Kidney glomerular epithelial cell (primary cell): ENCODE measurements at regions not wholly inside any gene's neighbourhood (a gene's known extent, or its start where the extent isn't known, plus 50 kb on each side); places are given as distances from the start of the nearest gene placed in this dataset.

Source experiments
- DNase-seq: peaks from one replicate; lab custom pipeline; 2025; lab: John Stamatoyannopoulos, UW

DNA sequence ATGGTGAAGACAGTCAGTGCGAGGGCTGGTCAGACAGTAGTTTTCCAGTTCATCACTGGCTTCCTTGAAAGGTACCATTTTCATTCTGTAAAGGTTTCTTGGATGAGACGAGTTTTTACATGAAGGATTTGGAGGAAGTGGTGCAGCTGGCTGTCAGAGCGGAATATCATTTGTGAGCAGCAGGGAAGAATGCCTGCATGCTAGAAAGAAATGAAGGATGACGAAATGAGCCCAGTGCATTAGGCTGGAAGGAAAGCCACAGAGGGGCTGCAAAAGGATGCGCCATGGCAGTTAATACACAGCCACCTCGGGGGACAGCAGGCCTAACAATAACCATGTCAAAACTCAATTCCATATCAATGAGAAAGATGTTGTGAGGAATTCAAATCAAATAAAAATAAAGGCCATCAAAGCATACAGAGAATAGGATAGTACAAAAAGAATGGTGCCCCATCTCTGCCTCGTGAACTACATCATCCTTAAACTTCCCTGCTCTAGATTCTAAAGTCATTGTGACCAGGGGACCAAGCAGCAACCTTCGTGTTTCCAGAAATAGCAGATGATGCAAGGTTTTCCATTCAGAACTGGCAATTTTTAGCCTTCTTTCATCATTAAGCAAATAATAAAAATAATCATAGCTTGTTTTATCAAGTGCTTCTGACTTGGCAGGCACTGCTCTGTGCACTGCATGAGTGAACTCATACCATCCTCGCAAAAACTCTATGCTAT lies 504.2 kb downstream of the RFC3 start:
- DNase-seq: no peak

GRCh38 chr13:34322743-34323074 lies 504.8 kb downstream of the RFC3 start:
- no peak for DNase-seq

- no peak for DNase-seq
Observed at GRCh38 chr13:34335014-34336007, 517.4 kb downstream of the RFC3 start.

DNA sequence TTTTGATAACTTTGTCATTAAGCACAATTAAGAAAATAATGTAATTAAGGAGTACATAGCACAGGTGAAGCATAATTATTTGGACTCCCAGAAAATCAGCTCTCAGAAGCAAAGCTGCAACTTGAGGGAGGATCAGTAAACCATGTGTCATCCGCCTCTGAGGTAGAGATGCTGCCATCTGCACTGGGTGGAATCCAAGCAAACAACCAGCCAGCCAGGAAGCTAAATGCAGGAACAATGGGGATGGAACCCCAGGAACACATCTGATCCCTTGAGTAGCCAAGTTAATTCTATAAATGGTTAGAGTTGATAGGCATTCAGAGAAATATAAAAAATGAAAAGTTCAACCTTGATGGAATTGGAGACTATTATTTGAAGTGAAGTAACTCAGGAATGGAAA lies 520.2 kb downstream of the RFC3 start:
- DNase-seq: no peak

DNA sequence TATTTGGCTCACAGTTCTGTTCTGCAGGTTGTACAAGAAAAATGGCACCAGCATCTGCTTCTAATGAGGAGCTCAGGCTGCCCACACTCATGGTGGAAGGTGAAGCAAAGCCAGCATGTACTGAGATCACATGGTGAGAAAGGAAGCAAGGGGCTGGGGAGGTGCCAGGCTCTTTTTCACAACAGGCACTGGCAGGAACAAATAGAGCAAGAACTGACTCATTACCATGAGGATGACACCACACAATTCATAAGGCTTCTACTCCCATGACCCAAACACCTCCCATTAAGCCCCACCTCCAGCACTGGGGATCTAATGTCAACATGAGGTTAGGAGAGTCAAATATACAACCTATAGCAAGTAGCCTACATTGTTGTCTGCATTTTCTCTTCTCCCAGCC lies 522.6 kb downstream of the RFC3 start:
- DNase-seq: peak; percentile 56

- DNase-seq: no peak
Observed at GRCh38 chr13:34343413-34343940, 525.5 kb downstream of the RFC3 start.

DNA sequence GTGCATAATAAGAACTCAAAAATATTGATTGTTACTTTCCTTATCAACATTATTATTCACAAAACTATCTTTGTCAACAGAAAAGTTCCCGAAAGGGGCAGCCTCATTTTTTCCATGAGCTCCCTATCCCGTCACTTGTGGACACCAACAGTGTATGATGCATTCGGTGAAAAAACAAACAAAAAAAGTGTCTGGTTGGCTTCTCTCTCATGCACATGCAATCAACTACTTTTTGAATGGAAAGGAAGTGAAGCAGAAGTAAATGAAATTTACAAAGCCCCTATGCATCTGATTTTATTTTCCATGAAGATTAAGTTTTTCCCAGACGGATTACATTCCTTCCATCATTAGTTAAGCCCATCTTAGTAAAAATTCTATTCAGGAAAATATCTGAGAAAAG lies 526.9 kb downstream of the RFC3 start:
- no peak for DNase-seq

GRCh38 chr13:34345258-34345965 lies 527.5 kb downstream of the RFC3 start:
- DNase-seq: no peak

GRCh38 chr13:34346626-34347025 lies 528.7 kb downstream of the RFC3 start:
- DNase-seq: no peak

GRCh38 chr13:34347784-34348573 lies 530.0 kb downstream of the RFC3 start:
- DNase-seq: no peak

GRCh38 chr13:34349091-34349722 lies 531.3 kb downstream of the RFC3 start:
- peak; percentile 85 for DNase-seq

- no peak for DNase-seq
Observed at GRCh38 chr13:34350671-34351070, 532.7 kb downstream of the RFC3 start.

DNA sequence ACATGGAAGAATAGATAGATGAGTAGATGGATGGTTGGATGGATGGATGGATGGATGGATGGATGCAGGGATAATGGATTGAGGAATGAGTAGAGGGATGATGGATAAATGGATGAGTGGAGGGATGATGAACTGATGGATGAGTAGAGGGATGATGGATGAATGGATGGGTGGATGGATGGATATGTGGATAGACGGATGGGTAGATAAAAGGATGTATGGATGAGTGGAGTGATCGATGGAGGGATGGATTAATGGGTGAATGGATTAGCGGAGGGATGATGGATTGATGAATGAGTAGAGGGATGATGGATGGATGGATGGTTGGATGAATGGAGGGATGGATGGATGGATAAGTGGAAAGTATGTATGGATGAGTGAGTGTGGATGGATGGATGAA lies 533.2 kb downstream of the RFC3 start:
- DNase-seq: no peak

DNA sequence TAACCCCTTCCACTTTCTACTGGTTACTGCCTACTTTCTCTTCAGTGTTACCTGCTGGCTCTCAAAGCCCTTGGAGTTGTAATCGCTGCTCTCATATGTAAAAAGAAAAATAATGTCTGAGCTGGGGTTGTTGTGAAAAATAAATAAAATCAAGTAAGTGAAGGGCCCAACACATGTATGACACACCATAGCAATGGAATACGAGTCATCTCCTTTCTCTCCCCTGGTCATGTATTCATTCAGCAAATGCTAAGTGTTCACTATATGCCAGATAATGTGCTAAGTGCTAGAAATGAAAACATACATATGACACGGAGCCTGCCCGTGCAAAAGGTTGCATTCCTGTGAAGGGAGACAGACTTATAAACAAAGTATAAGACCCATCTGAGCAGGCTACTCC lies 535.0 kb downstream of the RFC3 start:
- DNase-seq: no peak

DNA sequence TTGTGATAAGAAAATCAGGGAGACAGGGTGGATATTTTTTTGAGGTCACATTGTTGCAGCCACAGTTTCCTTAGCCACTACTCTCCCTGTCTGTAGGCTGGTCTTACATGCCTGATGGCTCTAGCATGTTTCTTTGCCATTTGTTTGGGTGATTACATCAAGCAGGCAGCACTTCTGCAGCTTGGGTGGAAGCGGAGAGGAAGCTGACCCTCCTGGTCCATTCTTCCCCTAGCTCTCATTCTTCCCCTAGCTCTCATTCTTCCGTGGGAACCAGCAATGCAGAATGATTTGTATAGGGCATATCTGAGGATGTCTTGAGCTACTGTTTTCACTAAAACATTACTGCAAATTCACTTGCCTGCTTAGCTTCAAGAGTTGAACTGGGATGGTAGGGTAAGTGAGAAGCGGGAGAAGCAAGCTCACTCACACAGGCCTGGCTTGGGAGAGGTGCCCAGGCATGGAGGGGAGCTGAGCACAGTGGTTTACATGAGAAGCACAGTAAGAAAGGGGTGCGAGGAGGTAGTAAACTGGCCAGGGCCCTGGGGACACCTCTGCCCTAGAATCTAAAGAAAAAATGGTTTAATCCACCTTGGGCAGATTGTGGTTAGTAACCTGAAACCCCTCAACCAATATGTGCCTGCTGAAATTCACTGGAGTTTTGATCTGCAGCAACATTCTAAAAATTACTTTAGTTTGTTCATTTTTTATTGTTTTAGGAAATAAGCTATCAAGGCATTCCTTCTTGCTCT lies 538.9 kb downstream of the RFC3 start:
- no peak for DNase-seq

- peak; percentile 38 for DNase-seq
Observed at GRCh38 chr13:34357435-34358232, 539.7 kb downstream of the RFC3 start.

DNA sequence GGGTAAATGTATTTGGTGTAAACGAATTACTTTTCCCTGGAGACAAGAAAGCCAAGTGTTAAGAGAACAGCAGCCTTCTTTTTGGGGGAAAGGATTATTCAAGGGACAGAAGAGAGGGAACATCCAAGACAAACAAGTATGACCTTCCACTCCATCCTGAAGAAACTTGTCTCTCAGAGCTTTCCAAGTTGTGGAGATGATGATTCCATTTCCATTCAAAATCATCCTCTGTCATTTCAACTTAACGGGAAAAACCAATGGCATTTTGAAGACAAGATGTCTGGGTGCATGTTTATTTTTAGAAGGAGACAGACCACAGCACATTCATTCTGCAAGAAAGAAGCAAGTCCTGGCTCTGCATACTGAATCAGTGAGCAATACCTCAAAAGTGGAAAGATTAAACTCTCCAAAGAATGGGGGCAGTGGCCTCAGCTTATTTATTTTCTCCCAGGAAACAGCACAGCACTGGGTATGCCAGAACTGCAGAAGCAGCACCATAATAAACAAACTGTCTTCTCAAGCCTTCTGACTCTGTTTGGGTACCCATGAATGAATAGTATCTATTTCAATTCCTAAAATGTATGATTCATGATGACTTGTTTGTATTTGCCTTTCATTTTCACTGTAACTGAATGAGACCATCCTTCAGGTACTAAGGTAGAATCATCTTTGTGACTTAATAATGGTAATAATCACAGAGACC lies 541.0 kb downstream of the RFC3 start:
- DNase-seq: peak; percentile 47

DNA sequence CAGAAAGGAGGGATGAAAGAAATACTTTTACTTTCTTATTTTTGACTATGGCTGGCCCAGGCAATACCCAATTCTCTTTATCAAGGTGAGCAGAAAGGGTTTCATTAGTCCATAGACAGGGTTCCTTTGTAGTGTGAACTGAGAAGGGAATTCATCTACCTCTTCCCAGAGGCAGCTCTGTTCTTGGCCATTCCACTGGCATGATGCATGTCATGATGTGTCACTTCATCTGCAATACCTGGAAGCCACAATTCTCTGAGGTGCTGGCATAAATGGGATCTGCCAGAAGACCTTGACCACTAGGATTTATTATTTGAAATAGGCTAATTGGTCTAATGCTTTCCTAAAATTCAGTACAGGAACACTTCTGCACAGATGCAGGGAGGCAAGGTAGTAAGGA lies 542.8 kb downstream of the RFC3 start:
- DNase-seq: no peak

GRCh38 chr13:34361560-34361959 lies 543.6 kb downstream of the RFC3 start:
- no peak for DNase-seq
